GM18498 (cell line): ENCODE measurements at regions not wholly inside any gene's neighbourhood (a gene's known extent, or its start where the extent isn't known, plus 50 kb on each side); places are given as distances from the start of the nearest gene placed in this dataset.
"Not testable (repeated sequence)": the region's sequence is repeated elsewhere in the genome, so short reads cannot be mapped to it uniquely, and the experiment has no call there.

Source experiments
- ATAC-seq: cut with Tn5 transposase; IDR thresholded peaks from one replicate; pipeline ENCODE4 v1.9.1; 2021; ENCODE audit warnings: mild to moderate bottlenecking, moderate library complexity; ENCODE audit not compliant: unreplicated experiment

- peak; percentile 85 for ATAC-seq
Observed at GRCh38 chr5:75847561-75848021, 130.4 kb upstream of the POC5 start.

GRCh38 chr5:75844301-75844700 lies 127.1 kb upstream of the POC5 start:
- no peak for ATAC-seq

GRCh38 chr5:75843319-75843718 lies 126.1 kb upstream of the POC5 start:
- ATAC-seq, result no peak

GRCh38 chr5:75839547-75839946 lies 122.3 kb upstream of the POC5 start:
- ATAC-seq, result no peak

- no peak for ATAC-seq
Observed at GRCh38 chr5:75837258-75837841, 120.1 kb upstream of the POC5 start.

- ATAC-seq, result no peak
Observed at GRCh38 chr5:75831561-75831960, 114.3 kb upstream of the POC5 start.

DNA sequence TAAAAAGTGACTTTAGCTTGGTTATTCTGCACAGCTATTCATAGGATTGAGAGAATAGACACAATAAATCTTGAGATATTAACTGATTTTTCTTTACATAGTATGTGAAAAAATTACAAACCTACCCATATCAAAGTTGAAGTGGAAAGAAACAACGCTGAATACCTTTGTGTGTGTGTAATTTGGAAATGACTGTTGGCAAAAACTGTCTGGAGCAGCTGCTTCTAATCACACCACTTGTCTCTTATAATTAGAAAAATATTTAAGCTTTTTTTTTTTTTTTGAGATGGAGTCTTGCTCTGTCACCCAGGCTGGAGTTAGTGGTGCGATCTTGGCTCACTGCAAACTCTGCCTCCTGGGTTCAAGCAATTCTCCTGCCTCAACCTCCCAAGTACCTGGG lies 110.8 kb upstream of the POC5 start:
- no peak for ATAC-seq

GRCh38 chr5:75824323-75824722 lies 107.1 kb upstream of the POC5 start:
- ATAC-seq, result no peak

DNA sequence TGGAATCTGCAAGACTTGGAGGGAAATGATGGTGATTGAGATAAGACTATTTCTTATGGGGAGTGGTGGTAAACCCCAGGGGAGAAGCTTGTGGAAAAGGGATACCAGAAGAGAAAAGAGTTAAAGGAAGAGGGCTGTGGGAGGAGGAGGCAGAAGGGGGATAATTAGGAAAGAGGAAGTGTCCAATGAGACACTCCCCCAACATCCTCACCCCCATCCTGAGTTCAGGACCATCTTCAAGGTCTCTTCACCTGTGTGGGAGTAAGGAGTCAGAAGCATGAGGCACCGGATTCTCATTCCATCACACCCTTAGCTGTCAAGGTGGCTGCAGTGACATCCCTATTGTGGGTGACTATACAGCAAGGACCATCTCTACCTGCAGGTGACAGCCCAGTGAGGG lies 106.6 kb upstream of the POC5 start:
- ATAC-seq, result no peak

DNA sequence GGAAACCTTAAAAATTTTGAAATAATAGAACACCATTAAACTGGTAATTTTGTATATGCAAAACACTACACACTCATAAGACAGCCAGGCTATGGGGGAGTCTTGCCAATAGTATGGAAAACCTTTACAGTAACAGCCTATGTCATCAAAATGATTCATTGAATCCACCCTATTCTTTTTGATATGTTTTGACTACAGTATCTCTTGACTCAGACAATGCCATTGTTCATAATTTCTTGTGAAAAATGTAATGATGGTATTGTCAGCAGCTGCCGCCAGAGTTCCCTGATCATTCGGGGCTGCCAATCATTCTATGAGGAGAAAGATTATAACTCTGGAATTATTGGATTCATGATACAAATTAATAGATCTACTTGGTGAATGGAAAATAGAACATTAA lies 101.4 kb upstream of the POC5 start:
- no peak for ATAC-seq

- ATAC-seq, result not testable (repeated sequence)
Observed at GRCh38 chr5:75799695-75800094, 82.5 kb upstream of the POC5 start.

- ATAC-seq, result not testable (repeated sequence)
Observed at GRCh38 chr5:75769338-75769737, 52.1 kb upstream of the POC5 start.
